22Rv1 (cell line): ENCODE measurements at regions not wholly inside any gene's neighbourhood (a gene's known extent, or its start where the extent isn't known, plus 50 kb on each side); places are given as distances from the start of the nearest gene placed in this dataset.

Source experiments
- CTCF ChIP-seq: fragments of 450-650 bp; IDR thresholded peaks from 2 replicates; pipeline ENCODE4 v1.5.1; 2017; ENCODE audit warnings: mild to moderate bottlenecking
- ZFX ChIP-seq: fragments of 450-650 bp; IDR thresholded peaks from 2 replicates; pipeline ENCODE4 v1.6.1; 2017; ENCODE audit warnings: antibody characterized with exemption, borderline replicate concordance

- peak; percentile 20; the same call in 1 of the 2 replicates for TF ChIP-seq CTCF
- TF ChIP-seq ZFX, result no peak
These were observed 53.3 kb upstream of the POGK start for GRCh38 chr1:166785987-166786386.
